ENCODE measurements at regions not wholly inside any gene's neighbourhood (a gene's known extent, or its start where the extent isn't known, plus 50 kb on each side); places are given as distances from the start of the nearest gene placed in this dataset.

- TF ChIP-seq, protein P1, sequence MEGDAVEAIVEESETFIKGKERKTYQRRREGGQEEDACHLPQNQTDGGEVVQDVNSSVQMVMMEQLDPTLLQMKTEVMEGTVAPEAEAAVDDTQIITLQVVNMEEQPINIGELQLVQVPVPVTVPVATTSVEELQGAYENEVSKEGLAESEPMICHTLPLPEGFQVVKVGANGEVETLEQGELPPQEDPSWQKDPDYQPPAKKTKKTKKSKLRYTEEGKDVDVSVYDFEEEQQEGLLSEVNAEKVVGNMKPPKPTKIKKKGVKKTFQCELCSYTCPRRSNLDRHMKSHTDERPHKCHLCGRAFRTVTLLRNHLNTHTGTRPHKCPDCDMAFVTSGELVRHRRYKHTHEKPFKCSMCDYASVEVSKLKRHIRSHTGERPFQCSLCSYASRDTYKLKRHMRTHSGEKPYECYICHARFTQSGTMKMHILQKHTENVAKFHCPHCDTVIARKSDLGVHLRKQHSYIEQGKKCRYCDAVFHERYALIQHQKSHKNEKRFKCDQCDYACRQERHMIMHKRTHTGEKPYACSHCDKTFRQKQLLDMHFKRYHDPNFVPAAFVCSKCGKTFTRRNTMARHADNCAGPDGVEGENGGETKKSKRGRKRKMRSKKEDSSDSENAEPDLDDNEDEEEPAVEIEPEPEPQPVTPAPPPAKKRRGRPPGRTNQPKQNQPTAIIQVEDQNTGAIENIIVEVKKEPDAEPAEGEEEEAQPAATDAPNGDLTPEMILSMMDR (IDR thresholded peaks at IDR 0.05 in 2 of 3, conservative IDR thresholded peaks at IDR 0.05 in 1 of 3; ENCODE audit: borderline replicate concordance in 1 of 3, insufficient read depth in 1 of 3, low read depth in 2 of 3, low read length in 2 of 3) = no peak
- TF ChIP-seq SRF (IDR thresholded peaks at IDR 0.05; ENCODE audit: low read depth) (no peak), SIN3A (IDR thresholded peaks at IDR 0.05; ENCODE audit: low read depth) (no peak), POLR2A (IDR thresholded peaks at IDR 0.05; ENCODE audit: borderline replicate concordance, extremely low read depth, insufficient read depth, insufficient read length) (no peak), POLR2AphosphoS5 (IDR thresholded peaks at IDR 0.05; ENCODE audit: low read depth, low read length) (no peak), EZH2 (IDR thresholded peaks at IDR 0.05) (no peak), ZNF274 (IDR thresholded peaks at IDR 0.05; ENCODE audit: low read depth, low read length) (no peak), ZFX (IDR thresholded peaks at IDR 0.05) (no peak), CEBPB (IDR thresholded peaks at IDR 0.05; ENCODE audit: low read depth) (no peak), RAD21 (IDR thresholded peaks at IDR 0.05; ENCODE audit: low read depth) (no peak), JUND (IDR thresholded peaks at IDR 0.05) (no peak)
- TF ChIP-seq, protein P2, sequence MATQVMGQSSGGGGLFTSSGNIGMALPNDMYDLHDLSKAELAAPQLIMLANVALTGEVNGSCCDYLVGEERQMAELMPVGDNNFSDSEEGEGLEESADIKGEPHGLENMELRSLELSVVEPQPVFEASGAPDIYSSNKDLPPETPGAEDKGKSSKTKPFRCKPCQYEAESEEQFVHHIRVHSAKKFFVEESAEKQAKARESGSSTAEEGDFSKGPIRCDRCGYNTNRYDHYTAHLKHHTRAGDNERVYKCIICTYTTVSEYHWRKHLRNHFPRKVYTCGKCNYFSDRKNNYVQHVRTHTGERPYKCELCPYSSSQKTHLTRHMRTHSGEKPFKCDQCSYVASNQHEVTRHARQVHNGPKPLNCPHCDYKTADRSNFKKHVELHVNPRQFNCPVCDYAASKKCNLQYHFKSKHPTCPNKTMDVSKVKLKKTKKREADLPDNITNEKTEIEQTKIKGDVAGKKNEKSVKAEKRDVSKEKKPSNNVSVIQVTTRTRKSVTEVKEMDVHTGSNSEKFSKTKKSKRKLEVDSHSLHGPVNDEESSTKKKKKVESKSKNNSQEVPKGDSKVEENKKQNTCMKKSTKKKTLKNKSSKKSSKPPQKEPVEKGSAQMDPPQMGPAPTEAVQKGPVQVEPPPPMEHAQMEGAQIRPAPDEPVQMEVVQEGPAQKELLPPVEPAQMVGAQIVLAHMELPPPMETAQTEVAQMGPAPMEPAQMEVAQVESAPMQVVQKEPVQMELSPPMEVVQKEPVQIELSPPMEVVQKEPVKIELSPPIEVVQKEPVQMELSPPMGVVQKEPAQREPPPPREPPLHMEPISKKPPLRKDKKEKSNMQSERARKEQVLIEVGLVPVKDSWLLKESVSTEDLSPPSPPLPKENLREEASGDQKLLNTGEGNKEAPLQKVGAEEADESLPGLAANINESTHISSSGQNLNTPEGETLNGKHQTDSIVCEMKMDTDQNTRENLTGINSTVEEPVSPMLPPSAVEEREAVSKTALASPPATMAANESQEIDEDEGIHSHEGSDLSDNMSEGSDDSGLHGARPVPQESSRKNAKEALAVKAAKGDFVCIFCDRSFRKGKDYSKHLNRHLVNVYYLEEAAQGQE (IDR thresholded peaks at IDR 0.05; ENCODE audit: low read depth) = no peak
- TF ChIP-seq, protein P3, sequence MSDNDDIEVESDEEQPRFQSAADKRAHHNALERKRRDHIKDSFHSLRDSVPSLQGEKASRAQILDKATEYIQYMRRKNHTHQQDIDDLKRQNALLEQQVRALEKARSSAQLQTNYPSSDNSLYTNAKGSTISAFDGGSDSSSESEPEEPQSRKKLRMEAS (IDR thresholded peaks at IDR 0.05) = no peak
These were observed 62.1 kb upstream of the CNIH3 start for GRCh38 chr1:224554056-224554455.
